Kidney (tissue), 13 donors: ENCODE measurements at regions not wholly inside any gene's neighbourhood (a gene's known extent, or its start where the extent isn't known, plus 50 kb on each side); places are given as distances from the start of the nearest gene placed in this dataset.

ENCODE experiments used
- DNase-seq, 5 donors: peaks; one replicate each; pipeline ENCODE4 v3.0.0-alpha.2; 2013 to 2020
- FAIRE-seq: peaks from 2 replicates; lab custom pipeline; 2012; peaks lifted over from hg19 to GRCh38; lab: Jason Lieb, UNC
- H3K27ac ChIP-seq, 2 donors: one replicate each; pipeline ENCODE4 v1.7.0; 2013; ENCODE audit warnings: low read depth in 2 of 2, low read length in 2 of 2, inconsistent platforms in 1 of 2
- H3K27me3 ChIP-seq: one replicate; pipeline ENCODE4 v1.7.1; 2013; ENCODE audit warnings: low read length, inconsistent platforms; ENCODE audit not compliant: control insufficient read depth, insufficient read depth
- H3K36me3 ChIP-seq, 3 donors: one replicate each; pipeline versions ENCODE4 v1.7.0 to v1.7.1; 2013; ENCODE audit warnings: low read length in 3 of 3, control low read depth in 1 of 3, inconsistent platforms in 1 of 3; ENCODE audit not compliant: insufficient read depth in 3 of 3, control insufficient read depth in 2 of 3
- H3K4me1 ChIP-seq, 3 donors: one replicate each; pipeline versions ENCODE4 v1.7.0 to v1.7.1; 2013; ENCODE audit warnings: low read length in 3 of 3, inconsistent platforms in 1 of 3, low read depth in 1 of 3; ENCODE audit not compliant: control insufficient read depth in 2 of 3, insufficient read depth in 2 of 3
- H3K4me3 ChIP-seq, 3 donors: one replicate each; pipeline versions ENCODE4 v1.7.0 to v1.8.1; 2013; ENCODE audit warnings: low read length in 3 of 3, control low read depth in 1 of 3, inconsistent platforms in 1 of 3
- H3K9ac ChIP-seq, 3 donors: one replicate each; pipeline versions ENCODE4 v1.7.0 to v1.7.1; 2013; ENCODE audit warnings: low read length in 3 of 3, control low read depth in 1 of 3, inconsistent platforms in 1 of 3
- H3K9me3 ChIP-seq, 3 donors: one replicate each; pipeline versions ENCODE4 v1.7.0 to v1.7.1; 2013; ENCODE audit warnings: low read length in 3 of 3, control low read depth in 1 of 3, inconsistent platforms in 1 of 3; ENCODE audit not compliant: control insufficient read depth in 2 of 3, insufficient read depth in 1 of 3
- intact Hi-C: fragments of 100-400 bp; cut with DNase I; formaldehyde crosslinking; loops from one replicate; pipeline ENCODE4 v1.11.1; 2022
- TF ChIP-seq, protein P1 (sequence below): IDR thresholded peaks from 3 replicates; pipeline ENCODE4 v1.5.1; 2012; ENCODE audit warnings: mild to moderate bottlenecking, moderate library complexity, borderline replicate concordance; ENCODE audit not compliant: insufficient read depth; ENCODE audit errors: extremely low read depth
- donor health status: control.
- donor health status: control.
- donor health status: control.
- donor health status: control.
- donor health status: control.
- donor health status: DM: yes; HTN: yes; CAD: no.
- donor health status: Normal renal cell carcinoma (clear cell type).

GRCh38 chr3:177960014-177960413 lies 576.2 kb upstream of the KCNMB2 start:
- no peaks in the 10 kb centered on the region for H3K27me3 ChIP-seq
- TF ChIP-seq, protein P1, sequence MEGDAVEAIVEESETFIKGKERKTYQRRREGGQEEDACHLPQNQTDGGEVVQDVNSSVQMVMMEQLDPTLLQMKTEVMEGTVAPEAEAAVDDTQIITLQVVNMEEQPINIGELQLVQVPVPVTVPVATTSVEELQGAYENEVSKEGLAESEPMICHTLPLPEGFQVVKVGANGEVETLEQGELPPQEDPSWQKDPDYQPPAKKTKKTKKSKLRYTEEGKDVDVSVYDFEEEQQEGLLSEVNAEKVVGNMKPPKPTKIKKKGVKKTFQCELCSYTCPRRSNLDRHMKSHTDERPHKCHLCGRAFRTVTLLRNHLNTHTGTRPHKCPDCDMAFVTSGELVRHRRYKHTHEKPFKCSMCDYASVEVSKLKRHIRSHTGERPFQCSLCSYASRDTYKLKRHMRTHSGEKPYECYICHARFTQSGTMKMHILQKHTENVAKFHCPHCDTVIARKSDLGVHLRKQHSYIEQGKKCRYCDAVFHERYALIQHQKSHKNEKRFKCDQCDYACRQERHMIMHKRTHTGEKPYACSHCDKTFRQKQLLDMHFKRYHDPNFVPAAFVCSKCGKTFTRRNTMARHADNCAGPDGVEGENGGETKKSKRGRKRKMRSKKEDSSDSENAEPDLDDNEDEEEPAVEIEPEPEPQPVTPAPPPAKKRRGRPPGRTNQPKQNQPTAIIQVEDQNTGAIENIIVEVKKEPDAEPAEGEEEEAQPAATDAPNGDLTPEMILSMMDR, result no peak
- H3K4me3 ChIP-seq, result no peak overlapping the region
- no peak overlapping the region for H3K27ac ChIP-seq
- no peak for DNase-seq
- intact Hi-C loops, result no loop called here
- no peaks in the 10 kb centered on the region for H3K36me3 ChIP-seq
- no peaks in the 10 kb centered on the region for H3K9me3 ChIP-seq
- no peak overlapping the region for H3K9ac ChIP-seq
- no peaks in the 10 kb centered on the region for H3K4me1 ChIP-seq
- FAIRE-seq, result no peak

- FAIRE-seq (no peak), DNase-seq (no peak)
- no peaks in the 10 kb centered on the region for H3K4me1 ChIP-seq
- no peak overlapping the region for H3K9ac ChIP-seq
- no peak overlapping the region for H3K27ac ChIP-seq
- no peaks in the 10 kb centered on the region for H3K9me3 ChIP-seq
- H3K27me3 ChIP-seq, result no peaks in the 10 kb centered on the region
- intact Hi-C loops, result no loop called here
- H3K4me3 ChIP-seq, result no peak overlapping the region
- TF ChIP-seq, protein P1, result no peak
- H3K36me3 ChIP-seq, result no peaks in the 10 kb centered on the region
These were observed 575.5 kb upstream of the KCNMB2 start for GRCh38 chr3:177960722-177961121.

DNA sequence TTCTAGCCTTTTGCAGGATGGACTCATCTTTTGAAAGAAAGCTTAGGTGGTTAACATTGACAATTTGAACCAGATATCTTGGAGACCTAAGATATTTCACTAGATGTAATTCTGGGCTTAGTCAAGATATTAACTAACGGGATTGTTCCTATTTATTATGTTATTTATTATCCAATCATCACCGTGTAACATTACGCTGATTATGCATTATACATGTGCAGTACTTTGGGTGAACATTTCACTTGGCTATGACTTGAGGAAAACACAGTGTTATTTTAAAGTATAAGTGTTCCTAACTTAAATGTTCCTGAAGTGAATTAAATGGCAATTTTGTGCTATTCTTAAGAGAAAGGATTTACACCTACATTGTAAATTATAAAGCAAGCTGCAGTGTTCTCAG lies 574.5 kb upstream of the KCNMB2 start:
- no peaks in the 10 kb centered on the region for H3K9me3 ChIP-seq
- DNase-seq (no peak), FAIRE-seq (no peak)
- H3K4me3 ChIP-seq, result no peak overlapping the region
- no peak overlapping the region for H3K9ac ChIP-seq
- no peaks in the 10 kb centered on the region for H3K36me3 ChIP-seq
- intact Hi-C loops, result no loop called here
- TF ChIP-seq, protein P1, result no peak
- no peaks in the 10 kb centered on the region for H3K27me3 ChIP-seq
- H3K4me1 ChIP-seq, result no peaks in the 10 kb centered on the region
- no peak overlapping the region for H3K27ac ChIP-seq

DNA sequence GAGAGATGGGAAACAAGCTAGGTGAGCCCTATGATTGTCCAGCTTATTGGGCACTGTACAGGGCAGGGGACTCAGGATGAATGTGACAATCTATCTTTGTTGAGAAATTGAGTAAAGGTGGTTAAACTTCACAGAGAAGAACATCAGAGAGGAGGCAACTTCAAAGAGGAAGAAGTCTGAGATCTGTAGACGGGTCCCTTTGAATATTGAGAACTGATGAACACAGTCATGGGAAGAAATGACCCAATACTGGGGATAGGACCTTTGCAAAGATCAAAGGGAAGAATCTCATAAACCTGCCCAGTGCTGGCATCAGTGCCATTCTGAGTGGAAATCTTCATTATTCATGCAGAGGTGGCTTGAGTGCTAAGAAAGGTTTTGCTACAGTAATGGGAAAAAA lies 569.7 kb upstream of the KCNMB2 start:
- Histone ChIP-seq H3K27me3 (no peaks in the 10 kb centered on the region), H3K36me3 (no peaks in the 10 kb centered on the region), H3K27ac (no peak overlapping the region), H3K4me1 (no peaks in the 10 kb centered on the region), H3K4me3 (no peak overlapping the region), H3K9me3 (no peaks in the 10 kb centered on the region), H3K9ac (no peak overlapping the region)
- no peak for DNase-seq
- intact Hi-C loops, result no loop called here
- TF ChIP-seq, protein P1, result no peak
- FAIRE-seq, result no peak
